H1 (cell line): ENCODE measurements at regions not wholly inside any gene's neighbourhood (a gene's known extent, or its start where the extent isn't known, plus 50 kb on each side); places are given as distances from the start of the nearest gene placed in this dataset.

ENCODE experiments used
- CTCF ChIA-PET: fragments of 300-600 bp; sonication (Branson Sonifier 250); formaldehyde crosslinking; loops from one replicate; lab custom pipeline; 2021; ENCODE audit not compliant: partially characterized antibody; lab: Charles Lee
- POLR2A ChIA-PET: fragments of 300-600 bp; sonication (Branson Sonifier 250); formaldehyde crosslinking; loops from one replicate; lab custom pipeline; 2021; ENCODE audit warnings: inconsistent platforms; ENCODE audit not compliant: partially characterized antibody; lab: Charles Lee
- DNase-seq, 2 experiments: peaks; one replicate each; pipeline versions ENCODE4 v3.0.0 to v3.0.0-alpha.2; 2010 to 2022; ENCODE audit warnings: low spot score in 2 of 2, low read depth in 1 of 2, mixed read lengths in 1 of 2
- FAIRE-seq: peaks from 2 replicates; lab custom pipeline; 2011; peaks lifted over from hg19 to GRCh38; lab: Jason Lieb, UNC
- H2AFZ ChIP-seq: 2 replicates; pipeline ENCODE4 v1.8.1; 2012; ENCODE audit warnings: low read length, inconsistent platforms
- H2AK5ac ChIP-seq: 2 replicates; pipeline ENCODE4 v1.6.1; 2013; ENCODE audit warnings: low read depth, low read length
- H2BK120ac ChIP-seq: replicated peaks from 2 replicates; pipeline ENCODE3; 2013; ENCODE audit warnings: low read depth, low read length, inconsistent platforms
- H2BK12ac ChIP-seq: 2 replicates; pipeline ENCODE4 v1.6.1; 2013; ENCODE audit warnings: low read depth, low read length
- H2BK15ac ChIP-seq: 2 replicates; pipeline ENCODE4 v1.6.1; 2013; ENCODE audit warnings: low read length
- H2BK20ac ChIP-seq: 2 replicates; pipeline ENCODE4 v1.6.1; 2013; ENCODE audit warnings: low read length
- H2BK5ac ChIP-seq: 2 replicates; pipeline ENCODE4 v1.6.1; 2013; ENCODE audit warnings: low read depth, low read length
- H3K14ac ChIP-seq: 2 replicates; pipeline ENCODE4 v1.6.1; 2013; ENCODE audit warnings: inconsistent platforms; ENCODE audit not compliant: insufficient read length
- H3K18ac ChIP-seq: 2 replicates; pipeline ENCODE4 v1.6.1; 2013; ENCODE audit warnings: low read length; ENCODE audit errors: extremely low read depth
- H3K23ac ChIP-seq: 2 replicates; pipeline ENCODE4 v1.6.1; 2013; ENCODE audit warnings: inconsistent platforms; ENCODE audit not compliant: insufficient read length
- H3K23me2 ChIP-seq: 2 replicates; pipeline ENCODE4 v1.6.1; 2013; ENCODE audit warnings: low read depth, low read length
- H3K27ac ChIP-seq: 2 replicates; pipeline ENCODE4 v1.6.1; 2011; ENCODE audit warnings: low read depth, low read length, inconsistent platforms
- H3K27me3 ChIP-seq, 4 experiments: replicated peaks in 1 of 4; 1 replicate in 1 of 4; 2 replicates in 3 of 4; pipeline versions ENCODE4 v1.6.1 to v1.8.1; 2011 to 2013; ENCODE audit warnings: low read length in 3 of 4, mild to moderate bottlenecking in 3 of 4, inconsistent platforms in 2 of 4, mixed read lengths in 2 of 4, moderate library complexity in 1 of 4; ENCODE audit not compliant: control insufficient read depth in 3 of 4, insufficient read depth in 3 of 4; ENCODE audit errors: extremely low read depth in 1 of 4
- H3K36me3 ChIP-seq, 4 experiments: 2 replicates each; pipeline versions ENCODE4 v1.6.1 to v1.8.1; 2011 to 2013; ENCODE audit warnings: mild to moderate bottlenecking in 4 of 4, low read length in 3 of 4, moderate library complexity in 2 of 4, control low read depth in 1 of 4, inconsistent platforms in 1 of 4; ENCODE audit not compliant: insufficient read depth in 4 of 4, control insufficient read depth in 2 of 4
- H3K4ac ChIP-seq: replicated peaks from 2 replicates; pipeline ENCODE3; 2013; ENCODE audit warnings: low read length, low read depth, mixed read lengths, inconsistent platforms; ENCODE audit not compliant: insufficient read length
- H3K4me1 ChIP-seq, 4 experiments: replicated peaks in 1 of 4; 1 replicate in 1 of 4; 2 replicates in 3 of 4; pipeline versions ENCODE4 v1.6.1 to v1.8.1; 2011 to 2013; ENCODE audit warnings: low read length in 3 of 4, inconsistent platforms in 2 of 4, mixed read lengths in 1 of 4; ENCODE audit not compliant: insufficient read depth in 4 of 4, control insufficient read depth in 3 of 4
- H3K4me2 ChIP-seq, 2 experiments: 2 replicates each; pipeline versions ENCODE4 v1.6.1 to v1.8.1; 2011 to 2013; ENCODE audit warnings: low read depth in 2 of 2, low read length in 2 of 2, control low read depth in 1 of 2, inconsistent platforms in 1 of 2, mild to moderate bottlenecking in 1 of 2; ENCODE audit not compliant: insufficient read depth in 1 of 2
- H3K4me3 ChIP-seq, 4 experiments: fragments of 200-600, 300-600 bp in 1 of 4; sonication (generic), shearing (Covaris generic), sonication (Bioruptor Twin) in 1 of 4; 2 replicates each; pipeline versions ENCODE4 v1.5.1 to v1.8.1; 2011 to 2016; ENCODE audit warnings: low read length in 4 of 4, low read depth in 3 of 4, control low read depth in 2 of 4, inconsistent platforms in 2 of 4, mild to moderate bottlenecking in 2 of 4, mixed read lengths in 1 of 4, moderate library complexity in 1 of 4; ENCODE audit not compliant: insufficient read depth in 2 of 4; ENCODE audit errors: extremely low read depth in 1 of 4
- H3K56ac ChIP-seq: replicated peaks from 2 replicates; pipeline ENCODE3; 2013; ENCODE audit warnings: low read depth, mild to moderate bottlenecking, mixed read lengths, low read length, inconsistent platforms; ENCODE audit not compliant: insufficient read length
- H3K79me1 ChIP-seq: 2 replicates; pipeline ENCODE4 v1.6.1; 2013; ENCODE audit warnings: low read depth, low read length, control low read depth
- H3K79me2 ChIP-seq, 2 experiments: 2 replicates each; pipeline versions ENCODE4 v1.6.1 to v1.8.1; 2012 to 2013; ENCODE audit warnings: low read length in 2 of 2, mild to moderate bottlenecking in 2 of 2, inconsistent platforms in 1 of 2; ENCODE audit not compliant: insufficient read depth in 2 of 2, control insufficient read depth in 1 of 2
- H3K9ac ChIP-seq, 4 experiments: replicated peaks in 1 of 4; 1 replicate in 1 of 4; 2 replicates in 3 of 4; pipeline versions ENCODE4 v1.6.1 to v1.8.1; 2011 to 2013; ENCODE audit warnings: low read depth in 3 of 4, low read length in 3 of 4, control low read depth in 2 of 4, mild to moderate bottlenecking in 2 of 4, moderate library complexity in 2 of 4, inconsistent platforms in 1 of 4; ENCODE audit errors: extremely low read depth in 1 of 4
- H3K9me3 ChIP-seq, 2 experiments: 2 replicates each; pipeline versions ENCODE4 v1.6.1 to v1.8.1; 2012 to 2013; ENCODE audit warnings: mild to moderate bottlenecking in 2 of 2, moderate library complexity in 2 of 2, control low read depth in 1 of 2, inconsistent platforms in 1 of 2, low read depth in 1 of 2, low read length in 1 of 2, mixed read lengths in 1 of 2; ENCODE audit not compliant: insufficient read depth in 2 of 2
- H4K20me1 ChIP-seq, 2 experiments: replicated peaks in 1 of 2; 2 replicates each; pipeline versions ENCODE3 to v1.8.1; 2011 to 2013; ENCODE audit warnings: inconsistent platforms in 2 of 2, low read length in 2 of 2, mild to moderate bottlenecking in 1 of 2; ENCODE audit not compliant: insufficient read depth in 2 of 2, control insufficient read depth in 1 of 2
- H4K5ac ChIP-seq: 2 replicates; pipeline ENCODE4 v1.6.1; 2013; ENCODE audit warnings: low read length, low read depth, mixed read lengths, inconsistent platforms; ENCODE audit not compliant: insufficient read length
- H4K8ac ChIP-seq: 2 replicates; pipeline ENCODE4 v1.8.0; 2013; ENCODE audit warnings: mild to moderate bottlenecking, moderate library complexity, low read length, inconsistent platforms; ENCODE audit not compliant: insufficient read depth; ENCODE audit errors: extremely low read depth
- H4K91ac ChIP-seq: replicated peaks from 2 replicates; pipeline ENCODE3; 2013; ENCODE audit warnings: low read length, mixed read lengths, inconsistent platforms; ENCODE audit not compliant: insufficient read length
- GTF2F1 ChIP-seq: IDR thresholded peaks from 2 replicates; pipeline ENCODE4 v1.6.1; 2012; ENCODE audit warnings: low read depth, low read length, improper control_type of control experiment, borderline replicate concordance
- KDM1A ChIP-seq: fragments of 200-600, 300-600 bp; sonication (generic); IDR thresholded peaks from 2 replicates; pipeline ENCODE4 v1.7.1; 2016; ENCODE audit warnings: mild to moderate bottlenecking, low read length, borderline replicate concordance
- TBP ChIP-seq: IDR thresholded peaks from 2 replicates; pipeline ENCODE4 v1.6.1; 2011; ENCODE audit warnings: low read depth, low read length, improper control_type of control experiment
- YY1 ChIP-seq: IDR thresholded peaks from 2 replicates; pipeline ENCODE4 v1.6.1; 2011; ENCODE audit warnings: low read depth, mild to moderate bottlenecking, low read length
- WGBS, 2 experiments: shearing (Covaris generic) in 1 of 2; methylation state at CpG; one replicate each; pipeline versions ENCODE4 v1.1.6 to v1.1.7; 2013 to 2015; ENCODE audit warnings: low lambda C conversion rate in 2 of 2, mixed read lengths in 2 of 2, inconsistent platforms in 1 of 2, low coverage in 1 of 2, missing lambda C conversion rate in 1 of 2; ENCODE audit not compliant: insufficient replicate concordance in 2 of 2, insufficient coverage in 1 of 2, insufficient read length in 1 of 2; ENCODE audit errors: extremely low coverage in 1 of 2, missing lambda C conversion rate in 1 of 2; 5-methylcytosine and 5-hydroxymethylcytosine counted together

GRCh38 chr4:179836179-179837075 is 2394.2 kb upstream of the AGA start:
- no peak overlapping the region for H2AFZ ChIP-seq

More at GRCh38 chr4:179836179-179837075, 2394.2 kb upstream of the AGA start:
- Histone ChIP-seq H4K91ac (no peak overlapping the region), H3K27me3 (peaks cover 0 to 1% (median 0%) of the 10 kb centered on the region in 4 experiments; a peak in 1 of 7 replicates), H3K27ac (no peak overlapping the region), H2BK120ac (no peak overlapping the region), H2BK15ac (no peak overlapping the region), H4K20me1 (no peaks in the 10 kb centered on the region), H3K79me1 (no peaks in the 10 kb centered on the region), H2AK5ac (no peak overlapping the region), H3K4me3 (no peak overlapping the region), H3K56ac (no peak overlapping the region), H3K23ac (no peak overlapping the region), H2BK5ac (no peak overlapping the region), H4K8ac (no peak overlapping the region), H2BK20ac (no peak overlapping the region), H4K5ac (no peak overlapping the region), H3K9me3 (no peaks in the 10 kb centered on the region), H3K23me2 (no peaks in the 10 kb centered on the region), H2BK12ac (no peak overlapping the region), H3K36me3 (no peaks in the 10 kb centered on the region), H3K4me2 (no peak overlapping the region), H3K14ac (no peak overlapping the region), H3K4me1 (no peaks in the 10 kb centered on the region), H3K9ac (no peak overlapping the region), H3K79me2 (no peaks in the 10 kb centered on the region), H3K4ac (no peak overlapping the region), H3K18ac (no peak overlapping the region)
- no peak for DNase-seq
- CTCF ChIA-PET: no interaction called here
- WGBS, 2 experiments: 89% methylated on average over 11 of the region's 11 CpGs; no CpG with 5 or more reads in 1 of the 2 experiments
- POLR2A ChIA-PET: interaction anchor here (0.7 kb wide), 1 partner anchor 371 kb away, joined by 3 read pairs; no protein-coding TSS in a partner anchor
- FAIRE-seq: no peak
- TF ChIP-seq KDM1A (no peak), GTF2F1 (no peak), TBP (no peak), YY1 (no peak)
